H9 (cell line): ENCODE measurements at regions not wholly inside any gene's neighbourhood (a gene's known extent, or its start where the extent isn't known, plus 50 kb on each side); places are given as distances from the start of the nearest gene placed in this dataset.

Source experiments
- DNase-seq: peaks from one replicate; pipeline ENCODE4 v3.0.0-alpha.2; 2017
- H2AFZ ChIP-seq: one replicate; pipeline ENCODE4 v1.6.1; 2013; ENCODE audit warnings: mild to moderate bottlenecking, low read length, control low read depth, moderate library complexity
- H2AK5ac ChIP-seq: 2 replicates; pipeline ENCODE4 v1.6.1; 2013; ENCODE audit warnings: low read length, control low read depth, mixed read lengths; ENCODE audit not compliant: insufficient read length
- H2BK120ac ChIP-seq: one replicate; pipeline ENCODE4 v1.6.1; 2013; ENCODE audit warnings: low read depth, mild to moderate bottlenecking, low read length, control low read depth, inconsistent platforms; ENCODE audit not compliant: poor library complexity, severe bottlenecking
- H2BK12ac ChIP-seq: 2 replicates; pipeline ENCODE4 v1.6.1; 2013; ENCODE audit warnings: low read length, control low read depth, mixed read lengths, low read depth; ENCODE audit not compliant: insufficient read length
- H2BK15ac ChIP-seq: 2 replicates; pipeline ENCODE4 v1.6.1; 2013; ENCODE audit warnings: low read depth, low read length, control low read depth
- H2BK20ac ChIP-seq: one replicate; pipeline ENCODE4 v1.6.1; 2013; ENCODE audit warnings: low read depth, mild to moderate bottlenecking, low read length, control low read depth, inconsistent platforms; ENCODE audit not compliant: poor library complexity, severe bottlenecking
- H2BK5ac ChIP-seq: 2 replicates; pipeline ENCODE4 v1.6.1; 2013; ENCODE audit warnings: low read length, control low read depth, mixed read lengths; ENCODE audit not compliant: insufficient read length
- H3K14ac ChIP-seq: 2 replicates; pipeline ENCODE4 v1.6.1; 2013; ENCODE audit warnings: low read length, control low read depth; ENCODE audit not compliant: insufficient read depth
- H3K18ac ChIP-seq: 2 replicates; pipeline ENCODE4 v1.6.1; 2013; ENCODE audit warnings: low read depth, mild to moderate bottlenecking, mixed read lengths, low read length, control low read depth; ENCODE audit not compliant: insufficient read length
- H3K23ac ChIP-seq: 2 replicates; pipeline ENCODE4 v1.6.1; 2013; ENCODE audit warnings: low read length, control low read depth, mixed read lengths, low read depth; ENCODE audit not compliant: insufficient read length
- H3K23me2 ChIP-seq: 2 replicates; pipeline ENCODE4 v1.6.1; 2013; ENCODE audit warnings: low read depth, mild to moderate bottlenecking, mixed read lengths, low read length, control low read depth; ENCODE audit not compliant: insufficient read length, poor library complexity, severe bottlenecking
- H3K27ac ChIP-seq: 2 replicates; pipeline ENCODE4 v1.5.1; 2013; ENCODE audit warnings: low read length, control low read depth, mixed read lengths, low read depth; ENCODE audit not compliant: insufficient read length
- H3K27me3 ChIP-seq: 2 replicates; pipeline ENCODE4 v1.6.1; 2013; ENCODE audit warnings: low read length, control low read depth, inconsistent platforms; ENCODE audit not compliant: insufficient read depth
- H3K4ac ChIP-seq: 2 replicates; pipeline ENCODE4 v1.6.1; 2013; ENCODE audit warnings: low read depth, mild to moderate bottlenecking, control low read depth, inconsistent platforms, low read length, moderate library complexity
- H3K4me1 ChIP-seq: 2 replicates; pipeline ENCODE4 v1.6.1; 2013; ENCODE audit warnings: low read length, control low read depth, inconsistent platforms; ENCODE audit not compliant: insufficient read depth
- H3K4me2 ChIP-seq: 2 replicates; pipeline ENCODE4 v1.6.1; 2013; ENCODE audit warnings: low read length, control low read depth, mixed read lengths; ENCODE audit not compliant: insufficient read length, insufficient read depth
- H3K56ac ChIP-seq: 2 replicates; pipeline ENCODE4 v1.6.1; 2013; ENCODE audit warnings: low read depth, mild to moderate bottlenecking, mixed read lengths, low read length, control low read depth; ENCODE audit not compliant: insufficient read length
- H3K79me1 ChIP-seq: 2 replicates; pipeline ENCODE4 v1.6.1; 2013; ENCODE audit warnings: low read depth, mild to moderate bottlenecking, moderate library complexity, low read length, control low read depth, inconsistent platforms; ENCODE audit not compliant: insufficient read depth, poor library complexity, severe bottlenecking
- H3K79me2 ChIP-seq: 2 replicates; pipeline ENCODE4 v1.6.1; 2013; ENCODE audit warnings: low read length, control low read depth, inconsistent platforms; ENCODE audit not compliant: insufficient read depth
- H3K9ac ChIP-seq: 2 replicates; pipeline ENCODE4 v1.6.1; 2013; ENCODE audit warnings: low read length, control low read depth, mixed read lengths; ENCODE audit not compliant: insufficient read length; ENCODE audit errors: extremely low read depth
- H3K9me3 ChIP-seq: one replicate; pipeline ENCODE4 v1.6.1; 2013; ENCODE audit warnings: low read depth, low read length, inconsistent platforms; ENCODE audit not compliant: control insufficient read depth
- H3T11ph ChIP-seq: one replicate; pipeline ENCODE4 v1.6.1; 2013; ENCODE audit warnings: mild to moderate bottlenecking, low read length, control low read depth, inconsistent platforms
- H4K20me1 ChIP-seq: one replicate; pipeline ENCODE4 v1.6.1; 2013; ENCODE audit not compliant: control insufficient read depth, insufficient read length, insufficient read depth
- H4K5ac ChIP-seq: 2 replicates; pipeline ENCODE4 v1.6.1; 2013; ENCODE audit warnings: low read depth, mild to moderate bottlenecking, mixed read lengths, low read length, control low read depth; ENCODE audit not compliant: insufficient read length
- H4K8ac ChIP-seq: replicated peaks from 2 replicates; pipeline ENCODE4 v1.6.1; 2013; ENCODE audit warnings: low read length, control low read depth, mixed read lengths, low read depth; ENCODE audit not compliant: insufficient read length
- H4K91ac ChIP-seq: 2 replicates; pipeline ENCODE4 v1.6.1; 2013; ENCODE audit warnings: low read depth, mild to moderate bottlenecking, moderate library complexity, mixed read lengths, low read length, control low read depth; ENCODE audit not compliant: insufficient read length
- H3K27ac Mint-ChIP-seq, 3 experiments: 2 replicates in 2 of 3; 3 replicates in 1 of 3; pipeline ENCODE4 v1.8.0; 2020 to 2021; ENCODE audit warnings: mixed read lengths in 3 of 3, mild to moderate bottlenecking in 1 of 3, moderate library complexity in 1 of 3
- H3K27me3 Mint-ChIP-seq: 2 replicates; pipeline ENCODE4 v1.8.0; 2021; ENCODE audit warnings: low read depth, mild to moderate bottlenecking, moderate library complexity, mixed read lengths
- H3K36me3 Mint-ChIP-seq, 3 experiments: 2 replicates in 2 of 3; 3 replicates in 1 of 3; pipeline ENCODE4 v1.8.0; 2020 to 2021; ENCODE audit warnings: low read depth in 3 of 3, mixed read lengths in 3 of 3; ENCODE audit not compliant: insufficient read depth in 1 of 3
- H3K4me1 Mint-ChIP-seq, 2 experiments: 2 replicates each; pipeline ENCODE4 v1.8.0; 2020; ENCODE audit warnings: mixed read lengths in 2 of 2
- H3K4me3 Mint-ChIP-seq, 2 experiments: 2 replicates in 1 of 2; 3 replicates in 1 of 2; pipeline ENCODE4 v1.8.0; 2020 to 2021; ENCODE audit warnings: mild to moderate bottlenecking in 2 of 2, mixed read lengths in 2 of 2, moderate library complexity in 1 of 2
- H3K9me3 Mint-ChIP-seq, 2 experiments: 2 replicates in 1 of 2; 3 replicates in 1 of 2; pipeline ENCODE4 v1.8.0; 2020; ENCODE audit warnings: mild to moderate bottlenecking in 2 of 2, mixed read lengths in 2 of 2, moderate library complexity in 1 of 2
- WGBS: extraction: QIAGEN DNeasy Blood & Tissue Kit; methylation state at CpG from one replicate; pipeline ENCODE4 v1.1.7; 2013; ENCODE audit warnings: missing lambda C conversion rate, low lambda C conversion rate, mixed read lengths; ENCODE audit not compliant: insufficient read length; ENCODE audit errors: extremely low coverage; 5-methylcytosine and 5-hydroxymethylcytosine counted together
- TF ChIP-seq, protein P1 (sequence below): fragments of 200-600 bp; sonication (generic); conservative IDR thresholded peaks from 3 replicates; pipeline ENCODE4 v1.8.0; 2021; ENCODE audit warnings: antibody characterized with exemption, mild to moderate bottlenecking

- no peak overlapping the region for H2BK15ac ChIP-seq
- WGBS: no CpG with 5 or more reads among the region's 1 CpG
- Mint-ChIP-seq H3K36me3 (peaks cover 0 to under 1% (median 0%) of the 10 kb centered on the region in 3 experiments; a peak in 1 of 7 replicates), H3K4me3 (no peak overlapping the region), H3K27ac (no peak overlapping the region), H3K27me3 (no peaks in the 10 kb centered on the region), H3K4me1 (no peaks in the 10 kb centered on the region), H3K9me3 (no peaks in the 10 kb centered on the region)
- H3K18ac ChIP-seq: no peak overlapping the region
- H3K4me1 ChIP-seq: no peaks in the 10 kb centered on the region
- no peaks in the 10 kb centered on the region for H3K23me2 ChIP-seq
- H2AK5ac ChIP-seq: no peak overlapping the region
- no peak overlapping the region for H2BK5ac ChIP-seq
- no peak overlapping the region for H2BK12ac ChIP-seq
- no peaks in the 10 kb centered on the region for H3K79me2 ChIP-seq
- TF ChIP-seq, protein P1, sequence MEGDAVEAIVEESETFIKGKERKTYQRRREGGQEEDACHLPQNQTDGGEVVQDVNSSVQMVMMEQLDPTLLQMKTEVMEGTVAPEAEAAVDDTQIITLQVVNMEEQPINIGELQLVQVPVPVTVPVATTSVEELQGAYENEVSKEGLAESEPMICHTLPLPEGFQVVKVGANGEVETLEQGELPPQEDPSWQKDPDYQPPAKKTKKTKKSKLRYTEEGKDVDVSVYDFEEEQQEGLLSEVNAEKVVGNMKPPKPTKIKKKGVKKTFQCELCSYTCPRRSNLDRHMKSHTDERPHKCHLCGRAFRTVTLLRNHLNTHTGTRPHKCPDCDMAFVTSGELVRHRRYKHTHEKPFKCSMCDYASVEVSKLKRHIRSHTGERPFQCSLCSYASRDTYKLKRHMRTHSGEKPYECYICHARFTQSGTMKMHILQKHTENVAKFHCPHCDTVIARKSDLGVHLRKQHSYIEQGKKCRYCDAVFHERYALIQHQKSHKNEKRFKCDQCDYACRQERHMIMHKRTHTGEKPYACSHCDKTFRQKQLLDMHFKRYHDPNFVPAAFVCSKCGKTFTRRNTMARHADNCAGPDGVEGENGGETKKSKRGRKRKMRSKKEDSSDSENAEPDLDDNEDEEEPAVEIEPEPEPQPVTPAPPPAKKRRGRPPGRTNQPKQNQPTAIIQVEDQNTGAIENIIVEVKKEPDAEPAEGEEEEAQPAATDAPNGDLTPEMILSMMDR: no peak
- no peaks in the 10 kb centered on the region for H3K79me1 ChIP-seq
- no peaks in the 10 kb centered on the region for H4K20me1 ChIP-seq
- H3K9ac ChIP-seq: no peak overlapping the region
- no peak overlapping the region for H3K56ac ChIP-seq
- no peak for DNase-seq
- H3K27me3 ChIP-seq: no peaks in the 10 kb centered on the region
- H2AFZ ChIP-seq: no peak overlapping the region
- no peak overlapping the region for H3T11ph ChIP-seq
- no peak overlapping the region for H3K4ac ChIP-seq
- no peak overlapping the region for H4K5ac ChIP-seq
- H3K27ac ChIP-seq: no peak overlapping the region
- no peak overlapping the region for H3K14ac ChIP-seq
- no peak overlapping the region for H2BK20ac ChIP-seq
- H3K23ac ChIP-seq: no peak overlapping the region
- H2BK120ac ChIP-seq: no peak overlapping the region
- H4K91ac ChIP-seq: no peak overlapping the region
- H3K4me2 ChIP-seq: no peak overlapping the region
- no peaks in the 10 kb centered on the region for H3K9me3 ChIP-seq
- H4K8ac ChIP-seq: no peak overlapping the region
These were observed 939.6 kb upstream of the CNTNAP5 start for GRCh38 chr2:123085484-123085883.
